K562 (cell line): ENCODE measurements at regions not wholly inside any gene's neighbourhood (a gene's known extent, or its start where the extent isn't known, plus 50 kb on each side); places are given as distances from the start of the nearest gene placed in this dataset.

Source experiments
- ATAC-seq: fragments of 200-7000 bp; cut with Tn5 transposase; 3 replicates; pipeline ENCODE4 v1.9.1; 2020; ENCODE audit warnings: moderate library complexity
- BruUV-seq: library from RNA; stranded (reverse); fragments of 400-500 nt; replicated peaks from 2 replicates; lab custom pipeline; 2021; lab: Mats Ljungman, UMichigan
- CTCF ChIA-PET: fragments of 300-600 bp; formaldehyde crosslinking; extraction: SDS; loops from one replicate; lab custom pipeline; 2021; ENCODE audit warnings: low intra/inter-chr PET ratio; lab: Yijun Ruan, JAX
- POLR2A ChIA-PET: fragments of 300-600, 350-650 bp; sonication (Branson Sonifier 250); formaldehyde crosslinking; extraction: SDS; loops from one replicate; lab custom pipeline; 2021; ENCODE audit warnings: antibody characterized with exemption, inconsistent platforms; lab: Yijun Ruan, JAX
- DNase-seq, 4 experiments: peaks; one replicate each; pipeline versions ENCODE4 v3.0.0 to v3.0.0-alpha.2; 2011 to 2018; ENCODE audit warnings: low spot score in 3 of 4, mixed read lengths in 3 of 4; ENCODE audit errors: extremely low read depth in 1 of 4
- FAIRE-seq: peaks from 2 replicates; lab custom pipeline; 2011; peaks lifted over from hg19 to GRCh38; lab: Jason Lieb, UNC
- H2AFZ ChIP-seq: 2 replicates; pipeline ENCODE4 v1.6.0; 2011; ENCODE audit warnings: low read depth, low read length, control low read depth, inconsistent platforms
- H3K27ac ChIP-seq: fragments of 200-600 bp; 3 replicates; pipeline ENCODE4 v1.8.0; 2011; ENCODE audit warnings: low read depth, mild to moderate bottlenecking, control low read depth, inconsistent platforms, low read length, moderate library complexity, mixed read lengths; ENCODE audit errors: extremely low read depth
- H3K27me3 ChIP-seq, 2 experiments: fragments of 300-600 bp in 1 of 2; 2 replicates in 1 of 2; 3 replicates in 1 of 2; pipeline versions ENCODE4 v1.6.0 to v1.8.0; 2011; ENCODE audit warnings: inconsistent platforms in 2 of 2, low read length in 2 of 2, mild to moderate bottlenecking in 1 of 2, mixed read lengths in 1 of 2, moderate library complexity in 1 of 2; ENCODE audit not compliant: control insufficient read depth in 2 of 2, insufficient read depth in 2 of 2
- H3K36me3 ChIP-seq: fragments of 300-600 bp; 3 replicates; pipeline ENCODE4 v1.8.0; 2011; ENCODE audit warnings: mild to moderate bottlenecking, low read length, inconsistent platforms; ENCODE audit not compliant: control insufficient read depth, insufficient read depth
- H3K4me1 ChIP-seq, 2 experiments: fragments of 200-600 bp in 1 of 2; replicated peaks in 1 of 2; 2 replicates in 1 of 2; 3 replicates in 1 of 2; pipeline versions ENCODE4 v1.5.1 to v1.8.0; 2011; ENCODE audit warnings: inconsistent platforms in 2 of 2, low read length in 2 of 2, mild to moderate bottlenecking in 1 of 2, mixed read lengths in 1 of 2, moderate library complexity in 1 of 2; ENCODE audit not compliant: control insufficient read depth in 2 of 2, insufficient read depth in 2 of 2
- H3K4me2 ChIP-seq: 2 replicates; pipeline ENCODE4 v1.6.1; 2011; ENCODE audit warnings: low read length, control low read depth, inconsistent platforms, mixed read lengths; ENCODE audit not compliant: insufficient read depth
- H3K4me3 ChIP-seq: fragments of 200-600 bp; sonication (generic), shearing (Covaris generic); 2 replicates; pipeline ENCODE4 v1.5.1; 2016; ENCODE audit warnings: control low read depth, inconsistent platforms
- H3K79me2 ChIP-seq: fragments of 200-600 bp; 3 replicates; pipeline ENCODE4 v1.8.0; 2011; ENCODE audit warnings: low read length, inconsistent platforms; ENCODE audit not compliant: control insufficient read depth, insufficient read depth
- H3K9ac ChIP-seq, 2 experiments: 2 replicates each; pipeline versions ENCODE4 v1.6.0 to v1.6.1; 2011; ENCODE audit warnings: low read depth in 2 of 2, low read length in 2 of 2, control low read depth in 1 of 2, inconsistent platforms in 1 of 2, mild to moderate bottlenecking in 1 of 2, mixed read lengths in 1 of 2; ENCODE audit not compliant: insufficient read depth in 1 of 2
- H3K9me1 ChIP-seq: one replicate; pipeline ENCODE4 v1.6.0; 2011; ENCODE audit warnings: inconsistent platforms, mild to moderate bottlenecking, low read length, moderate library complexity; ENCODE audit not compliant: control insufficient read depth, insufficient read depth
- H3K9me3 ChIP-seq: replicated peaks from 2 replicates; pipeline ENCODE4 v1.5.1; 2011; ENCODE audit warnings: low read depth, low read length, inconsistent platforms; ENCODE audit not compliant: control insufficient read depth, insufficient read depth
- H4K20me1 ChIP-seq: replicated peaks from 2 replicates; pipeline ENCODE4 v1.6.1; 2011; ENCODE audit warnings: low read length, inconsistent platforms, mixed read lengths; ENCODE audit not compliant: control insufficient read depth, insufficient read depth
- EHMT2 ChIP-seq: fragments of 450-650 bp; IDR thresholded peaks from 2 replicates; pipeline ENCODE4 v1.6.1; 2018; ENCODE audit warnings: antibody characterized with exemption
- ELF1 ChIP-seq: fragments of 200-800 bp; sonication (Bioruptor generic); IDR thresholded peaks from 2 replicates; pipeline ENCODE4 v1.6.1; 2016; ENCODE audit warnings: missing genetic modification characterization, missing compliant biosample characterization
- JUN ChIP-seq, 2 experiments: sonication (generic) in 1 of 2; formaldehyde crosslinking in 1 of 2; IDR thresholded peaks; 2 replicates each; pipeline versions ENCODE4 v1.6.1 to v1.8.0; 2012 to 2022; ENCODE audit warnings: borderline replicate concordance in 2 of 2, mild to moderate bottlenecking in 2 of 2, improper control_type of control experiment in 1 of 2, low read depth in 1 of 2, low read length in 1 of 2, missing genetic modification reagents in 1 of 2
- JUND ChIP-seq, 2 experiments: IDR thresholded peaks; 2 replicates in 1 of 2; 3 replicates in 1 of 2; pipeline ENCODE4 v1.6.1; 2011; ENCODE audit warnings: borderline replicate concordance in 2 of 2, low read depth in 2 of 2, low read length in 2 of 2, improper control_type of control experiment in 1 of 2, missing biosample characterization in 1 of 2, missing genetic modification characterization in 1 of 2, missing genetic modification reagents in 1 of 2
- MTA1 ChIP-seq: fragments of 450-650 bp; IDR thresholded peaks from 2 replicates; pipeline ENCODE4 v1.6.1; 2017; ENCODE audit warnings: borderline replicate concordance
- RBM34 ChIP-seq: fragments of 200-400 bp; formaldehyde crosslinking; IDR thresholded peaks from 2 replicates; pipeline ENCODE4 v1.6.1; 2018; ENCODE audit warnings: low read length, borderline replicate concordance; ENCODE audit not compliant: insufficient read depth
- SMARCC2 ChIP-seq: fragments of 450-650 bp; IDR thresholded peaks from 2 replicates; pipeline ENCODE4 v1.6.1; 2017; ENCODE audit warnings: antibody characterized with exemption, moderate library complexity, mild to moderate bottlenecking, low read depth
- TARDBP ChIP-seq: fragments of 450-650 bp; IDR thresholded peaks from 2 replicates; pipeline ENCODE4 v1.6.1; 2016
- YBX1 ChIP-seq: fragments of 450-650 bp; IDR thresholded peaks from 2 replicates; pipeline ENCODE4 v1.7.1; 2016; ENCODE audit warnings: mild to moderate bottlenecking
- ZNF780A ChIP-seq: fragments of 250-450 bp; sonication (Bioruptor Pico); IDR thresholded peaks from 2 replicates; pipeline ENCODE4 v1.5.0; 2021; ENCODE audit warnings: mild to moderate bottlenecking
- WGBS: fragments of 100-300 bp; shearing (Covaris generic); methylation state at CpG from one replicate; pipeline ENCODE4 v1.1.6; 2016; ENCODE audit warnings: low coverage, mixed read lengths; ENCODE audit not compliant: insufficient coverage; ENCODE audit errors: missing lambda C conversion rate; 5-methylcytosine and 5-hydroxymethylcytosine counted together
- in situ Hi-C: fragments of 300-500 bp; cut with MboI; formaldehyde crosslinking; loops from 4 replicates; pipeline ENCODE4 v1.15.0; 2018; ENCODE audit warnings: inconsistent platforms, mixed read lengths
- intact Hi-C: fragments of 100-400 bp; cut with micrococcal nuclease; formaldehyde crosslinking; loops from 2 replicates; pipeline ENCODE4 v1.14.2; 2022
- TF ChIP-seq, protein P1 (sequence below): IDR thresholded peaks from 2 replicates; pipeline ENCODE4 v1.6.1; 2014; ENCODE audit warnings: antibody characterized with exemption
- TF ChIP-seq, protein P2 (sequence below): fragments of 450-650 bp; IDR thresholded peaks from 2 replicates; pipeline ENCODE4 v1.6.1; 2016; ENCODE audit warnings: low read depth, mild to moderate bottlenecking, moderate library complexity
- TF ChIP-seq, protein P3 (sequence below): sonication (generic); formaldehyde crosslinking; IDR thresholded peaks from 2 replicates; pipeline ENCODE4 v1.8.1; 2023; ENCODE audit warnings: mild to moderate bottlenecking, missing genetic modification reagents, moderate library complexity
- TF ChIP-seq, protein P4 (sequence below): IDR thresholded peaks from 2 replicates; pipeline ENCODE4 v1.6.1; 2011; ENCODE audit warnings: borderline replicate concordance, low read depth, mild to moderate bottlenecking, moderate library complexity, low read length; ENCODE audit not compliant: insufficient read depth, poor library complexity, severe bottlenecking

DNA sequence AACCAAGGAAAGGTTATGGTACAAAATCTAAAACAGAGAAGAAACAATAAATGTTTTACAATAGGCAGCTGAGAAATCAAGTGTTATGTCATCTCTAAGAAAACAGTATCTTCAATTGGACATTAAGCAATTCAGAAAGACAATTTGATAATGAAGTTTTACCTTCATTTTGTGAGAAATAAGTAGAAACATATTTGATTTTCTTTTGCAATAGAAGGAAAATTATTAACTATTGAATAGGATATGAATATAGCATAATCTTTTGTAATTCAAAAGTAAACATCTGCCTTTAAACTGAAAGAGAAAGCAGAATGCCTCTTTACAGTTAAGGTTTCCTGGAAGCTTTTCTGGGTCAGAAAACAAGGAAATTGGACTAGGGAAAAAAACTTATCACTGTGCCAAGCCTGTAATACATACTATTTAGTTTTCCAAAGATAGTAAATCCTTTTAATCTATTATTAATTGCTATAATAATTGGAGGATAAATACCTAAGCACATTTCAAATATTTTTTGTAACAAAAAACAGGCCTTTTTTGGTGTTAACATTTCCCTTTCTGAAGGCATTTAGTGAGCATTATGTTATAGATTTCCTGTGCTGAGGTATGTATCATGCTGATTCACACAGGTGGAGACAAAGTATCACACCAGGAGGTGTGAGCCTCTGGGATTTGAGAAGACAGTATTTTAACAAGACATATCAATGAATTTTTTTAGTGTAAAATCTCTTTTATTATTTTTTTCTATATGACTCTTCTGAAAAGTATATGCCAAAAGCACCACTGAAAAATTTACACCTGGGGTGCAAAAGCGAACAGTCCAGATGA lies 947.0 kb upstream of the CDH2 start (continued):
- no peak for TF ChIP-seq YBX1
- TF ChIP-seq JUN (IDR thresholded peaks at IDR 0.05; ENCODE audit: borderline replicate concordance, low read depth, low read length), result no peak
- TF ChIP-seq JUN (CRISPR knock-in tag; IDR thresholded peaks at IDR 0.05; ENCODE audit: borderline replicate concordance), result no peak
- TF ChIP-seq, protein P1, sequence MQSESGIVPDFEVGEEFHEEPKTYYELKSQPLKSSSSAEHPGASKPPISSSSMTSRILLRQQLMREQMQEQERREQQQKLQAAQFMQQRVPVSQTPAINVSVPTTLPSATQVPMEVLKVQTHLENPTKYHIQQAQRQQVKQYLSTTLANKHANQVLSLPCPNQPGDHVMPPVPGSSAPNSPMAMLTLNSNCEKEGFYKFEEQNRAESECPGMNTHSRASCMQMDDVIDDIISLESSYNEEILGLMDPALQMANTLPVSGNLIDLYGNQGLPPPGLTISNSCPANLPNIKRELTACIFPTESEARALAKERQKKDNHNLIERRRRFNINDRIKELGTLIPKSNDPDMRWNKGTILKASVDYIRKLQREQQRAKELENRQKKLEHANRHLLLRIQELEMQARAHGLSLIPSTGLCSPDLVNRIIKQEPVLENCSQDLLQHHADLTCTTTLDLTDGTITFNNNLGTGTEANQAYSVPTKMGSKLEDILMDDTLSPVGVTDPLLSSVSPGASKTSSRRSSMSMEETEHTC, result no peak
- TF ChIP-seq, protein P2, sequence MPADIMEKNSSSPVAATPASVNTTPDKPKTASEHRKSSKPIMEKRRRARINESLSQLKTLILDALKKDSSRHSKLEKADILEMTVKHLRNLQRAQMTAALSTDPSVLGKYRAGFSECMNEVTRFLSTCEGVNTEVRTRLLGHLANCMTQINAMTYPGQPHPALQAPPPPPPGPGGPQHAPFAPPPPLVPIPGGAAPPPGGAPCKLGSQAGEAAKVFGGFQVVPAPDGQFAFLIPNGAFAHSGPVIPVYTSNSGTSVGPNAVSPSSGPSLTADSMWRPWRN, result no peak

DNA sequence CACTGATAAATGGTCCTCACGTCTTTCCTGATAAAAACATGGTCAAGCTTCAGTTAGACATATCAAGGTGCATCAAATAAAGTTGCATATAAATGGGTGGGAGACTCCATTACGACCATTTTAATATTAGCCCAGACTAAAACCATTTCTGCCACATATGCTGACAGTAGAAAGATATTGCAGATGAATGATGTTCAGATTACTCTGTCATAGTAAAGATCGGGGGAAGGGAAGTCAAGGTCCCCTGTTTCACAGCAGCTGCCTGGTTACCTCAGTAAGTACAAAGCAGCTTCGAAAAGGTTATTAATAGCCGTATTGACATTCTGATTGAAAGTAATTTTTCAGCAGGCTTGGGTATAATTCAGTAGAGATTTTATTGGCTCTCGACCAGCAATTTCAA lies 927.7 kb upstream of the CDH2 start:
- Histone ChIP-seq H3K9me3 (no peaks in the 10 kb centered on the region), H3K9me1 (no peaks in the 10 kb centered on the region), H3K36me3 (no peaks in the 10 kb centered on the region), H3K4me1 (no peaks in the 10 kb centered on the region), H2AFZ (no peak overlapping the region), H3K27ac (no peak overlapping the region), H3K4me3 (no peak overlapping the region), H3K27me3 (no peaks in the 10 kb centered on the region), H3K4me2 (no peak overlapping the region), H4K20me1 (no peaks in the 10 kb centered on the region), H3K9ac (no peak overlapping the region), H3K79me2 (no peaks in the 10 kb centered on the region)
- BruUV-seq, result no TSS peak
- FAIRE-seq (no peak), ATAC-seq (no peak), DNase-seq (no peak)
- intact Hi-C loops (no loop called here), in situ Hi-C loops (no loop called here)
- POLR2A ChIA-PET, result no interaction called here
- CTCF ChIA-PET, result no interaction called here
- under 1% methylated on average over 6 of the region's 6 CpGs for WGBS
- TF ChIP-seq ELF1 (tag) (no peak), ZNF780A (no peak), TARDBP (no peak), SMARCC2 (no peak), MTA1 (no peak), RBM34 (no peak), EHMT2 (no peak), JUND (IDR thresholded peaks at IDR 0.05; ENCODE audit: borderline replicate concordance, low read depth, low read length) (no peak), JUND (tag; IDR thresholded peaks at IDR 0.05; ENCODE audit: borderline replicate concordance, low read depth, low read length) (no peak)
- TF ChIP-seq, protein P3, sequence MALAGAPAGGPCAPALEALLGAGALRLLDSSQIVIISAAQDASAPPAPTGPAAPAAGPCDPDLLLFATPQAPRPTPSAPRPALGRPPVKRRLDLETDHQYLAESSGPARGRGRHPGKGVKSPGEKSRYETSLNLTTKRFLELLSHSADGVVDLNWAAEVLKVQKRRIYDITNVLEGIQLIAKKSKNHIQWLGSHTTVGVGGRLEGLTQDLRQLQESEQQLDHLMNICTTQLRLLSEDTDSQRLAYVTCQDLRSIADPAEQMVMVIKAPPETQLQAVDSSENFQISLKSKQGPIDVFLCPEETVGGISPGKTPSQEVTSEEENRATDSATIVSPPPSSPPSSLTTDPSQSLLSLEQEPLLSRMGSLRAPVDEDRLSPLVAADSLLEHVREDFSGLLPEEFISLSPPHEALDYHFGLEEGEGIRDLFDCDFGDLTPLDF (CRISPR knock-in tag), result no peak
- TF ChIP-seq, protein P4, sequence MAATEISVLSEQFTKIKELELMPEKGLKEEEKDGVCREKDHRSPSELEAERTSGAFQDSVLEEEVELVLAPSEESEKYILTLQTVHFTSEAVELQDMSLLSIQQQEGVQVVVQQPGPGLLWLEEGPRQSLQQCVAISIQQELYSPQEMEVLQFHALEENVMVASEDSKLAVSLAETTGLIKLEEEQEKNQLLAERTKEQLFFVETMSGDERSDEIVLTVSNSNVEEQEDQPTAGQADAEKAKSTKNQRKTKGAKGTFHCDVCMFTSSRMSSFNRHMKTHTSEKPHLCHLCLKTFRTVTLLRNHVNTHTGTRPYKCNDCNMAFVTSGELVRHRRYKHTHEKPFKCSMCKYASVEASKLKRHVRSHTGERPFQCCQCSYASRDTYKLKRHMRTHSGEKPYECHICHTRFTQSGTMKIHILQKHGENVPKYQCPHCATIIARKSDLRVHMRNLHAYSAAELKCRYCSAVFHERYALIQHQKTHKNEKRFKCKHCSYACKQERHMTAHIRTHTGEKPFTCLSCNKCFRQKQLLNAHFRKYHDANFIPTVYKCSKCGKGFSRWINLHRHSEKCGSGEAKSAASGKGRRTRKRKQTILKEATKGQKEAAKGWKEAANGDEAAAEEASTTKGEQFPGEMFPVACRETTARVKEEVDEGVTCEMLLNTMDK, result no peak
